Mesenchymal stem cell (in vitro differentiated cells and primary cell): ENCODE measurements at regions not wholly inside any gene's neighbourhood (a gene's known extent, or its start where the extent isn't known, plus 50 kb on each side); places are given as distances from the start of the nearest gene placed in this dataset.
"Not testable (repeated sequence)": the region's sequence is repeated elsewhere in the genome, so short reads cannot be mapped to it uniquely, and the experiment has no call there.

Source experiments
- DNase-seq: peaks from one replicate; pipeline ENCODE4 v3.0.0-alpha.2; 2013
- H2AFZ ChIP-seq: one replicate; pipeline ENCODE4 v1.6.1; 2013; ENCODE audit warnings: low read depth, mild to moderate bottlenecking, control low read depth, inconsistent platforms, low read length, moderate library complexity
- H2AK5ac ChIP-seq: 2 replicates; pipeline ENCODE4 v1.6.1; 2013; ENCODE audit warnings: low read length, moderate library complexity, mild to moderate bottlenecking, inconsistent platforms; ENCODE audit not compliant: severe bottlenecking
- H2BK120ac ChIP-seq: one replicate; pipeline ENCODE4 v1.6.1; 2013; ENCODE audit warnings: low read depth, mild to moderate bottlenecking, inconsistent platforms, low read length, moderate library complexity
- H2BK12ac ChIP-seq, 2 experiments: one replicate each; pipeline ENCODE4 v1.6.1; 2013; ENCODE audit warnings: inconsistent platforms in 2 of 2, low read length in 2 of 2, mild to moderate bottlenecking in 2 of 2, moderate library complexity in 2 of 2, control low read depth in 1 of 2
- H2BK15ac ChIP-seq: one replicate; pipeline ENCODE4 v1.6.1; 2013; ENCODE audit warnings: mild to moderate bottlenecking, low read depth, inconsistent platforms; ENCODE audit not compliant: poor library complexity, severe bottlenecking
- H2BK5ac ChIP-seq: 2 replicates; pipeline ENCODE4 v1.6.1; 2013; ENCODE audit warnings: low read depth, mild to moderate bottlenecking, low read length, control low read depth, inconsistent platforms; ENCODE audit not compliant: poor library complexity, severe bottlenecking
- H3K14ac ChIP-seq, 2 experiments: one replicate each; pipeline ENCODE4 v1.6.1; 2013; ENCODE audit warnings: inconsistent platforms in 2 of 2, low read length in 2 of 2, control low read depth in 1 of 2, mild to moderate bottlenecking in 1 of 2, moderate library complexity in 1 of 2
- H3K18ac ChIP-seq, 2 experiments: one replicate each; pipeline ENCODE4 v1.6.1; 2013; ENCODE audit warnings: inconsistent platforms in 2 of 2, low read length in 2 of 2, control low read depth in 1 of 2, low read depth in 1 of 2, mild to moderate bottlenecking in 1 of 2
- H3K23ac ChIP-seq, 2 experiments: one replicate each; pipeline ENCODE4 v1.6.1; 2013; ENCODE audit warnings: inconsistent platforms in 2 of 2, low read length in 2 of 2, mild to moderate bottlenecking in 2 of 2, moderate library complexity in 2 of 2, control low read depth in 1 of 2
- H3K27ac ChIP-seq: 2 replicates; pipeline ENCODE4 v1.5.1; 2013; ENCODE audit warnings: mild to moderate bottlenecking, moderate library complexity, low read length, control low read depth, inconsistent platforms; ENCODE audit not compliant: poor library complexity, severe bottlenecking
- H3K27me3 ChIP-seq, 2 experiments: 2 replicates each; pipeline versions ENCODE4 v1.6.1 to v1.7.0; 2013; ENCODE audit warnings: low read length in 2 of 2, mild to moderate bottlenecking in 2 of 2, moderate library complexity in 2 of 2, control low read depth in 1 of 2, inconsistent platforms in 1 of 2; ENCODE audit not compliant: control insufficient read depth in 1 of 2, insufficient read depth in 1 of 2
- H3K36me3 ChIP-seq, 2 experiments: 2 replicates each; pipeline versions ENCODE4 v1.6.1 to v1.7.0; 2013; ENCODE audit warnings: low read length in 2 of 2, control low read depth in 1 of 2, inconsistent platforms in 1 of 2, low read depth in 1 of 2, mild to moderate bottlenecking in 1 of 2; ENCODE audit not compliant: insufficient read depth in 2 of 2, control insufficient read depth in 1 of 2
- H3K4ac ChIP-seq, 2 experiments: one replicate each; pipeline ENCODE4 v1.6.1; 2013; ENCODE audit warnings: inconsistent platforms in 2 of 2, low read length in 2 of 2, mild to moderate bottlenecking in 2 of 2, moderate library complexity in 2 of 2, control low read depth in 1 of 2, low read depth in 1 of 2
- H3K4me1 ChIP-seq: 2 replicates; pipeline ENCODE4 v1.6.1; 2013; ENCODE audit warnings: low read depth, low read length, control low read depth; ENCODE audit not compliant: control insufficient read depth, insufficient read depth
- H3K4me2 ChIP-seq: 2 replicates; pipeline ENCODE4 v1.6.1; 2013; ENCODE audit warnings: low read length, mild to moderate bottlenecking, inconsistent platforms; ENCODE audit not compliant: poor library complexity, severe bottlenecking
- H3K4me3 ChIP-seq, 2 experiments: 2 replicates each; pipeline versions ENCODE4 v1.5.1 to v1.7.0; 2013; ENCODE audit warnings: low read length in 2 of 2, mild to moderate bottlenecking in 2 of 2, control low read depth in 1 of 2, low read depth in 1 of 2; ENCODE audit not compliant: insufficient read depth in 1 of 2
- H3K79me1 ChIP-seq: replicated peaks from 2 replicates; pipeline ENCODE4 v1.6.1; 2013; ENCODE audit warnings: mild to moderate bottlenecking, control low read depth, low read length, inconsistent platforms; ENCODE audit not compliant: poor library complexity, severe bottlenecking
- H3K9ac ChIP-seq: 2 replicates; pipeline ENCODE4 v1.7.0; 2013; ENCODE audit warnings: mild to moderate bottlenecking, low read length, moderate library complexity
- H3K9me3 ChIP-seq: 2 replicates; pipeline ENCODE4 v1.7.0; 2013; ENCODE audit warnings: mild to moderate bottlenecking, low read length; ENCODE audit not compliant: control insufficient read depth
- H4K8ac ChIP-seq: one replicate; pipeline ENCODE4 v1.6.1; 2013; ENCODE audit warnings: inconsistent platforms, mild to moderate bottlenecking, low read length, moderate library complexity
- H4K91ac ChIP-seq: one replicate; pipeline ENCODE4 v1.6.1; 2013; ENCODE audit warnings: mild to moderate bottlenecking, low read length, inconsistent platforms
- WGBS: methylation state at CpG from one replicate; pipeline ENCODE4 v1.1.7; 2013; ENCODE audit warnings: mixed read lengths; 5-methylcytosine and 5-hydroxymethylcytosine counted together

GRCh38 chr7:9719303-9719702 is 1254.4 kb upstream of the PHF14 start:
- WGBS: 82% methylated on average over 4 of the region's 4 CpGs
- Histone ChIP-seq H2BK15ac (no peak overlapping the region), H3K9me3 (peaks cover 14% of the 10 kb centered on the region), H3K79me1 (no peaks in the 10 kb centered on the region), H3K14ac (no peak overlapping the region), H3K27ac (no peak overlapping the region), H3K27me3 (no peaks in the 10 kb centered on the region), H3K4me3 (no peak overlapping the region), H3K4ac (no peak overlapping the region), H2BK120ac (no peak overlapping the region), H3K18ac (no peak overlapping the region), H4K8ac (no peak overlapping the region), H3K23ac (no peak overlapping the region), H2AFZ (no peak overlapping the region), H2AK5ac (no peak overlapping the region), H2BK5ac (no peak overlapping the region), H3K36me3 (no peaks in the 10 kb centered on the region), H4K91ac (no peak overlapping the region), H3K9ac (no peak overlapping the region), H2BK12ac (no peak overlapping the region), H3K4me2 (no peak overlapping the region), H3K4me1 (no peaks in the 10 kb centered on the region)
- peak; percentile 24 for DNase-seq

DNA sequence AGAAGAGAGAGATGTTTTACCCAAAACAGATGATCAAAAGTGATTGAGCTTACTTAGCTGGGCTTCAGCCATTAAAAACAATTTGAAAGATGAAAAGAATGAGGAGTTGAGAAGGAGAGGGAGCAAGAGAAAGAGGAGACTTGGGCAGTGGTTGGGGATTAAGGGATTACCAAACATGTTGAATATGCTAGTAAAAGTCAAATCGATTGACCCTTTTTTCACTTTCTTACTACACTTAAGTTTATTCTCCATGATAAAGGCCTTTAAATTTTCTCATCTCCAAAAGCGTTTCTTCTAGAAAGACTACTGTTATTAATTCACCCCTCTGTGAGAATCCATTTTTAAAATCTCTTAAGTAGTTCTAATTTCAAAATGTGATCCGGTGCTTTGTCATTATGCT is 1254.0 kb upstream of the PHF14 start:
- no peak overlapping the region for H2BK15ac ChIP-seq
- no peak overlapping the region for H2AFZ ChIP-seq
- no peak overlapping the region for H2BK12ac ChIP-seq
- no peaks in the 10 kb centered on the region for H3K79me1 ChIP-seq
- H3K36me3 ChIP-seq: no peaks in the 10 kb centered on the region
- no peak overlapping the region for H4K8ac ChIP-seq
- WGBS: 62% methylated on average over 2 of the region's 3 CpGs
- H3K4ac ChIP-seq: no peak overlapping the region
- H2BK120ac ChIP-seq: no peak overlapping the region
- DNase-seq: no peak
- no peaks in the 10 kb centered on the region for H3K27me3 ChIP-seq
- no peak overlapping the region for H3K4me2 ChIP-seq
- no peak overlapping the region for H3K9ac ChIP-seq
- peaks cover 14% of the 10 kb centered on the region for H3K9me3 ChIP-seq
- no peak overlapping the region for H4K91ac ChIP-seq
- no peak overlapping the region for H2BK5ac ChIP-seq
- no peak overlapping the region for H3K23ac ChIP-seq
- H3K4me1 ChIP-seq: no peaks in the 10 kb centered on the region
- H3K14ac ChIP-seq: no peak overlapping the region
- no peak overlapping the region for H3K4me3 ChIP-seq
- no peak overlapping the region for H3K27ac ChIP-seq
- H2AK5ac ChIP-seq: no peak overlapping the region
- H3K18ac ChIP-seq: no peak overlapping the region

DNA sequence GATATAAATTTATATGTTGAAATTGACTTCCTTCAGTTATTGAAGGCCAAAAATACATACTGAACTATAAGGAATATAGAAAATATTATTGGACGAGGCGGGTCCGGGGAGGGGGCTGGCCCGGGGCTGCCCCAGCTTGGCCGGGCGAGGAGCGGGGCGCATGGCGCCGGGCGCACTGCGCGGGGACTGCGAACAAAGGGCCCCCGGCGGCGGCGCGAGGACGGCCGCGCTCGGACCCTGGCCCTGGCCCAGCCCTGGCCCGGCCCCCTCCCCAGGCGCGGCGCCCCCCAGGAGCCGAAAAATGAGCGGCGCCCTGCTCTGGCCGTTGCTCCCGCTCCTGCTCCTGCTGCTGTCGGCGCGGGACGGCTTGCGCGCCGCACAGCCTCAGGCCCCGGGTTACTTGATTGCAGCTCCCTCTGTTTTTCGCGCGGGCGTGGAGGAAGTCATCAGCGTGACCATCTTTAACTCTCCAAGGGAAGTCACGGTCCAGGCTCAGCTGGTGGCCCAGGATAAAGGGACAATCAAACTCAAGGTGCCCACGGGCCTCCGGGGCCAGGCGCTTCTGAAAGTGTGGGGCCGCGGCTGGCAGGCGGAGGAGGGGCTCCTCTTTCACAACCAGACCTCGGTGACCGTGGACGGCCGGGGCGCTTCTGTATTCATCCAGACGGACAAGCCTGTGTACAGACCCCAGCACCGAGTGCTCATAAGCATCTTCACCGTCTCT is 1247.6 kb upstream of the PHF14 start:
- H2BK15ac ChIP-seq, H3K4ac ChIP-seq, H3K27ac ChIP-seq, DNase-seq, H2BK12ac ChIP-seq, H3K79me1 ChIP-seq, H3K23ac ChIP-seq, H2BK120ac ChIP-seq, H3K4me3 ChIP-seq, H3K4me2 ChIP-seq, H4K91ac ChIP-seq, H3K9me3 ChIP-seq, H4K8ac ChIP-seq, H3K4me1 ChIP-seq, H3K14ac ChIP-seq, H3K9ac ChIP-seq, H3K18ac ChIP-seq, H3K36me3 ChIP-seq, H3K27me3 ChIP-seq, H2AK5ac ChIP-seq, H2BK5ac ChIP-seq, H2AFZ ChIP-seq: not testable (repeated sequence)
- 97% methylated on average over 52 of the region's 60 CpGs for WGBS

- H2BK15ac ChIP-seq, H3K27ac ChIP-seq, H3K4ac ChIP-seq, H3K4me2 ChIP-seq, H4K91ac ChIP-seq, H3K79me1 ChIP-seq, H3K18ac ChIP-seq, H3K36me3 ChIP-seq, H2BK5ac ChIP-seq, DNase-seq, H3K4me1 ChIP-seq, H2BK120ac ChIP-seq, H2AFZ ChIP-seq, H3K23ac ChIP-seq, H3K27me3 ChIP-seq, H3K14ac ChIP-seq, H3K9me3 ChIP-seq, H3K9ac ChIP-seq, H3K4me3 ChIP-seq, H2AK5ac ChIP-seq, H4K8ac ChIP-seq, H2BK12ac ChIP-seq: not testable (repeated sequence)
- 96% methylated on average over 16 of the region's 22 CpGs for WGBS
These were observed 1246.9 kb upstream of the PHF14 start for GRCh38 chr7:9726811-9727210.
